Muscle of arm (tissue), 1 donor: ENCODE measurements at regions not wholly inside any gene's neighbourhood (a gene's known extent, or its start where the extent isn't known, plus 50 kb on each side); places are given as distances from the start of the nearest gene placed in this dataset.
"Not testable (repeated sequence)": the region's sequence is repeated elsewhere in the genome, so short reads cannot be mapped to it uniquely, and the experiment has no call there.

Experiments
- DNase-seq: peaks from one replicate; pipeline ENCODE4 v3.0.0-alpha.2; 2013

- no peak for DNase-seq
Observed at GRCh38 chr3:5692446-5692845, 504.9 kb downstream of the EDEM1 start.

GRCh38 chr3:5694266-5694665 is 506.8 kb downstream of the EDEM1 start:
- DNase-seq, result no peak

- no peak for DNase-seq
Observed at GRCh38 chr3:5698851-5699250, 511.3 kb downstream of the EDEM1 start.

- no peak for DNase-seq
Observed at GRCh38 chr3:5699313-5699712, 511.8 kb downstream of the EDEM1 start.

GRCh38 chr3:5699811-5700210 is 512.3 kb downstream of the EDEM1 start:
- no peak for DNase-seq

- not testable (repeated sequence) for DNase-seq
Observed at GRCh38 chr3:5701005-5701404, 513.5 kb downstream of the EDEM1 start.

- no peak for DNase-seq
Observed at GRCh38 chr3:5707794-5708193, 520.3 kb downstream of the EDEM1 start.

- DNase-seq, result no peak
Observed at GRCh38 chr3:5709714-5710113, 522.2 kb downstream of the EDEM1 start.

GRCh38 chr3:5710718-5711117 is 523.2 kb downstream of the EDEM1 start:
- no peak for DNase-seq

GRCh38 chr3:5717254-5717653 is 529.7 kb downstream of the EDEM1 start:
- DNase-seq, result no peak

- DNase-seq, result not testable (repeated sequence)
Observed at GRCh38 chr3:5719668-5720067, 532.2 kb downstream of the EDEM1 start.

- no peak for DNase-seq
Observed at GRCh38 chr3:5725801-5726200, 538.3 kb downstream of the EDEM1 start.

GRCh38 chr3:5726621-5727020 is 539.1 kb downstream of the EDEM1 start:
- no peak for DNase-seq

GRCh38 chr3:5727743-5728484 is 540.4 kb downstream of the EDEM1 start:
- DNase-seq, result no peak

- no peak for DNase-seq
Observed at GRCh38 chr3:5729852-5730251, 542.3 kb downstream of the EDEM1 start.

GRCh38 chr3:5731100-5731499 is 543.6 kb downstream of the EDEM1 start:
- no peak for DNase-seq

- DNase-seq, result no peak
Observed at GRCh38 chr3:5732081-5732480, 544.6 kb downstream of the EDEM1 start.

GRCh38 chr3:5733995-5734394 is 546.5 kb downstream of the EDEM1 start:
- no peak for DNase-seq

- DNase-seq, result peak; percentile 27
Observed at GRCh38 chr3:5735896-5736295, 548.4 kb downstream of the EDEM1 start.

GRCh38 chr3:5739299-5739935 is 551.9 kb downstream of the EDEM1 start:
- DNase-seq, result no peak

- DNase-seq, result no peak
Observed at GRCh38 chr3:5739949-5740348, 552.4 kb downstream of the EDEM1 start.

- no peak for DNase-seq
Observed at GRCh38 chr3:5741017-5741416, 553.5 kb downstream of the EDEM1 start.

GRCh38 chr3:5750091-5750490 is 562.6 kb downstream of the EDEM1 start:
- no peak for DNase-seq
